ENCODE measurements at regions not wholly inside any gene's neighbourhood (a gene's known extent, or its start where the extent isn't known, plus 50 kb on each side); places are given as distances from the start of the nearest gene placed in this dataset.

- no peak overlapping the region for H3K27ac ChIP-seq
- no peaks in the 10 kb centered on the region for H3K27me3 ChIP-seq (ENCODE audit: control insufficient read depth, insufficient read depth, low read length)
- no peak overlapping the region for H3K9ac ChIP-seq
- H3K79me2 ChIP-seq = no peaks in the 10 kb centered on the region
- H3K4me2 ChIP-seq (ENCODE audit: low read length) = no peak overlapping the region
- H3K9me3 ChIP-seq (ENCODE audit: control insufficient read depth, low read length) = no peaks in the 10 kb centered on the region
- no peaks in the 10 kb centered on the region for H3K36me3 ChIP-seq (ENCODE audit: control insufficient read depth, insufficient read depth, low read length)
- TF ChIP-seq, protein P1, sequence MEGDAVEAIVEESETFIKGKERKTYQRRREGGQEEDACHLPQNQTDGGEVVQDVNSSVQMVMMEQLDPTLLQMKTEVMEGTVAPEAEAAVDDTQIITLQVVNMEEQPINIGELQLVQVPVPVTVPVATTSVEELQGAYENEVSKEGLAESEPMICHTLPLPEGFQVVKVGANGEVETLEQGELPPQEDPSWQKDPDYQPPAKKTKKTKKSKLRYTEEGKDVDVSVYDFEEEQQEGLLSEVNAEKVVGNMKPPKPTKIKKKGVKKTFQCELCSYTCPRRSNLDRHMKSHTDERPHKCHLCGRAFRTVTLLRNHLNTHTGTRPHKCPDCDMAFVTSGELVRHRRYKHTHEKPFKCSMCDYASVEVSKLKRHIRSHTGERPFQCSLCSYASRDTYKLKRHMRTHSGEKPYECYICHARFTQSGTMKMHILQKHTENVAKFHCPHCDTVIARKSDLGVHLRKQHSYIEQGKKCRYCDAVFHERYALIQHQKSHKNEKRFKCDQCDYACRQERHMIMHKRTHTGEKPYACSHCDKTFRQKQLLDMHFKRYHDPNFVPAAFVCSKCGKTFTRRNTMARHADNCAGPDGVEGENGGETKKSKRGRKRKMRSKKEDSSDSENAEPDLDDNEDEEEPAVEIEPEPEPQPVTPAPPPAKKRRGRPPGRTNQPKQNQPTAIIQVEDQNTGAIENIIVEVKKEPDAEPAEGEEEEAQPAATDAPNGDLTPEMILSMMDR (IDR thresholded peaks at IDR 0.05) = no peak
- no peak overlapping the region for H3K4me3 ChIP-seq (ENCODE audit: low read depth, low read length)
- H2AFZ ChIP-seq = no peak overlapping the region
- no peaks in the 10 kb centered on the region for H3K4me1 ChIP-seq
Measured at GRCh38 chr2:118650327-118650726, 197.1 kb downstream of the EN1 start.

GRCh38 chr2:118645876-118646275 lies 201.6 kb downstream of the EN1 start:
- no peak overlapping the region for H3K4me2 ChIP-seq (ENCODE audit: low read length)
- TF ChIP-seq, protein P1 (IDR thresholded peaks at IDR 0.05) = no peak
- no peak overlapping the region for H2AFZ ChIP-seq
- H3K9me3 ChIP-seq (ENCODE audit: control insufficient read depth, low read length) = no peaks in the 10 kb centered on the region
- H3K36me3 ChIP-seq (ENCODE audit: control insufficient read depth, insufficient read depth, low read length) = no peaks in the 10 kb centered on the region
- no peak overlapping the region for H3K9ac ChIP-seq
- no peaks in the 10 kb centered on the region for H3K27me3 ChIP-seq (ENCODE audit: control insufficient read depth, insufficient read depth, low read length)
- H3K4me1 ChIP-seq = no peaks in the 10 kb centered on the region
- H3K4me3 ChIP-seq (ENCODE audit: low read depth, low read length) = no peak overlapping the region
- H3K27ac ChIP-seq = no peak overlapping the region
- no peaks in the 10 kb centered on the region for H3K79me2 ChIP-seq

DNA sequence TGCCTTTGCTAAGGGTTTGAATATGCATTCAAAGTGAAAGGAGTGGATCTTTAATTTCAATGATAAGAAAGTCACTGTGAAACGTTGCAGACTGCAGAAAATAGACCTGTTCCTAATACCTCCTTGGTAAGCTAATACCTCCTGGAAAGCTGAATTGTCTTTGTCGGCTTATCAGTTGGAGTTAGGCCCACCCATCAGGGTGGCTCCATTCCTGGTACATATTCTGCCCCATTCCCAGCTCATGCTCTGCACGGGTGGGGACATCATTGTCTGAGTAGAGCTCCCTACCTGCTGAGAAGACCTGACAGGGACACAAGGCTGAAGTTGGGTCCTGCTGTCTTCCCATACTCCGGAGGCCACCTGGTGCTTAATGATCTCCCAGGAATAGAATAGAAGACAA lies 203.3 kb downstream of the EN1 start:
- no peaks in the 10 kb centered on the region for H3K36me3 ChIP-seq (ENCODE audit: control insufficient read depth, insufficient read depth, low read length)
- no peaks in the 10 kb centered on the region for H3K79me2 ChIP-seq
- no peaks in the 10 kb centered on the region for H3K27me3 ChIP-seq (ENCODE audit: control insufficient read depth, insufficient read depth, low read length)
- TF ChIP-seq, protein P1 (IDR thresholded peaks at IDR 0.05) = no peak
- H2AFZ ChIP-seq = no peak overlapping the region
- H3K27ac ChIP-seq = no peak overlapping the region
- H3K9ac ChIP-seq = no peak overlapping the region
- no peak overlapping the region for H3K4me2 ChIP-seq (ENCODE audit: low read length)
- no peak overlapping the region for H3K4me3 ChIP-seq (ENCODE audit: low read depth, low read length)
- no peaks in the 10 kb centered on the region for H3K9me3 ChIP-seq (ENCODE audit: control insufficient read depth, low read length)
- H3K4me1 ChIP-seq = no peaks in the 10 kb centered on the region

DNA sequence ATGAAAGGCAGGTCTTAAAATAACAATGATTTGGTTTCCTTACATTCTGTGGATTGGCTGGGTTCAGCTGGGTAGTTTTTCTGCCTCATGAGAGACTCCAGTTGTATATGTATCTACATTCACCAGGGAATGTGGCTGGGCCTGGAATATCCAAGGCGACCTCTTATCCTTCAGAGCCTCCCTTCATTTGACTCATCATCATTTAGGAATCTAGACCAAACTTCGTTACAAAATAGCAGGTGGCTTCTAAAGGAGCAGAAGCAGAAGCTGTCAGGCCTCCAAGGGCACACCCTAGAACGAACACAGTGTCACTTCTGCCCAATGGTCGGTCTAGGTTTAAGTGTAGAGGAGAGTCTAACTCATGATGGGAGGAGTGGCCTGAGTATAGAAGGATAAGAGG lies 204.2 kb downstream of the EN1 start:
- no peaks in the 10 kb centered on the region for H3K4me1 ChIP-seq
- H3K79me2 ChIP-seq = no peaks in the 10 kb centered on the region
- H3K4me2 ChIP-seq (ENCODE audit: low read length) = no peak overlapping the region
- no peaks in the 10 kb centered on the region for H3K9me3 ChIP-seq (ENCODE audit: control insufficient read depth, low read length)
- no peaks in the 10 kb centered on the region for H3K27me3 ChIP-seq (ENCODE audit: control insufficient read depth, insufficient read depth, low read length)
- no peak overlapping the region for H3K9ac ChIP-seq
- no peak overlapping the region for H3K4me3 ChIP-seq (ENCODE audit: low read depth, low read length)
- no peak overlapping the region for H2AFZ ChIP-seq
- TF ChIP-seq, protein P1 (IDR thresholded peaks at IDR 0.05) = no peak
- no peak overlapping the region for H3K27ac ChIP-seq
- no peaks in the 10 kb centered on the region for H3K36me3 ChIP-seq (ENCODE audit: control insufficient read depth, insufficient read depth, low read length)

- TF ChIP-seq, protein P1 (IDR thresholded peaks at IDR 0.05) = no peak
Measured at GRCh38 chr2:118642501-118642900, 204.9 kb downstream of the EN1 start.

More at GRCh38 chr2:118642501-118642900, 204.9 kb downstream of the EN1 start:
- H3K36me3 ChIP-seq (ENCODE audit: control insufficient read depth, insufficient read depth, low read length) = no peaks in the 10 kb centered on the region
- no peak overlapping the region for H3K9ac ChIP-seq
- H3K27ac ChIP-seq = no peak overlapping the region
- H3K4me2 ChIP-seq (ENCODE audit: low read length) = no peak overlapping the region
- H3K4me3 ChIP-seq (ENCODE audit: low read depth, low read length) = no peak overlapping the region
- H3K27me3 ChIP-seq (ENCODE audit: control insufficient read depth, insufficient read depth, low read length) = no peaks in the 10 kb centered on the region
- H3K9me3 ChIP-seq (ENCODE audit: control insufficient read depth, low read length) = no peaks in the 10 kb centered on the region
- H3K4me1 ChIP-seq = no peaks in the 10 kb centered on the region
- H3K79me2 ChIP-seq = no peaks in the 10 kb centered on the region
- H2AFZ ChIP-seq = no peak overlapping the region

Data from parathyroid adenoma (tissue), 2 donors.